Mesodermal cell (in vitro differentiated cells): ENCODE measurements at regions not wholly inside any gene's neighbourhood (a gene's known extent, or its start where the extent isn't known, plus 50 kb on each side); places are given as distances from the start of the nearest gene placed in this dataset.

ENCODE experiments used
- H3K27ac ChIP-seq: 2 replicates; pipeline ENCODE4 v1.7.0; 2013; ENCODE audit warnings: mild to moderate bottlenecking, low read depth, low read length, moderate library complexity; ENCODE audit not compliant: severe bottlenecking
- H3K36me3 ChIP-seq: 2 replicates; pipeline ENCODE4 v1.7.1; 2013; ENCODE audit warnings: mild to moderate bottlenecking, low read length, moderate library complexity; ENCODE audit not compliant: control insufficient read depth, insufficient read depth
- H3K4me1 ChIP-seq: one replicate; pipeline ENCODE4 v1.7.1; 2013; ENCODE audit warnings: mild to moderate bottlenecking, low read length; ENCODE audit not compliant: insufficient read depth, control insufficient read depth, poor library complexity, severe bottlenecking
- H3K4me3 ChIP-seq: 2 replicates; pipeline ENCODE4 v1.7.0; 2013; ENCODE audit warnings: low read length, control low read depth, mild to moderate bottlenecking; ENCODE audit not compliant: insufficient read depth, poor library complexity, severe bottlenecking; ENCODE audit errors: extremely low read depth
- H3K9me3 ChIP-seq: 2 replicates; pipeline ENCODE4 v1.7.1; 2013; ENCODE audit warnings: mild to moderate bottlenecking, low read length, moderate library complexity; ENCODE audit not compliant: control insufficient read depth
- WGBS, 2 experiments: methylation state at CpG; one replicate each; pipeline ENCODE4 v1.1.5; 2013; ENCODE audit warnings: missing lambda C conversion rate in 2 of 2; ENCODE audit not compliant: insufficient coverage in 2 of 2; 5-methylcytosine and 5-hydroxymethylcytosine counted together

DNA sequence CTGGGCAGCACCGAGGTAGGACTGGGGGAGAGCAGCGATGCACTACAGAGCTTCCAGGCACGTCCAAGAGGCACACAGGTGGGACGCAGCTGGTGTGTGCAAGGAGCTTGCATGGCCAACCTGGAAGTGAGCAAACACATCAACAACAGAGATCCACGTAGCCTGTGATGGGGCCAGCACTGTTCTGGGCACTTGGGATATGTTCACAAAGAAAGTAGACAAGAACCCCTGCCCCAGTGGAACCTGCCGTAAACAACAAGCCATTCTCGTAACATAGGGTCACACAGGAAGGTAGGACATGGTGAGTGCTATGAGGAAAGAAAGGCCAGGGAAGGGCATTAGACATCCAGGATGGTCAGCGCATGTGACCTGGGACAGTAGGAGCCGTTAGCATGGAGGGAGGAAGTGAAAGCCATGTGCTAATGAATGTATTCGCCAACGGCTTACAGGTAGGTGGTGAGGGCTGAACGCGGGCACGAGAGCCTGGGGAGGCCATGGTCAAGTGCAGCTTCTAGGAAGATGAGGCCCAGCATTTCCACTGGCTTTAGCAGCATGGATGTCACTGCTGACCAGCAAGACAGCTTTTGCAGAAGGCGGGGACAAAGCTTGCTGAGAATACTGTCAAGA lies 105.5 kb downstream of the TEX26 start:
- Histone ChIP-seq H3K9me3 (no peaks in the 10 kb centered on the region), H3K36me3 (no peaks in the 10 kb centered on the region), H3K4me1 (no peaks in the 10 kb centered on the region), H3K4me3 (no peak overlapping the region), H3K27ac (no peak overlapping the region)
- WGBS, 2 experiments = 91 to 97% methylated on average over 15 of the region's 15 CpGs

DNA sequence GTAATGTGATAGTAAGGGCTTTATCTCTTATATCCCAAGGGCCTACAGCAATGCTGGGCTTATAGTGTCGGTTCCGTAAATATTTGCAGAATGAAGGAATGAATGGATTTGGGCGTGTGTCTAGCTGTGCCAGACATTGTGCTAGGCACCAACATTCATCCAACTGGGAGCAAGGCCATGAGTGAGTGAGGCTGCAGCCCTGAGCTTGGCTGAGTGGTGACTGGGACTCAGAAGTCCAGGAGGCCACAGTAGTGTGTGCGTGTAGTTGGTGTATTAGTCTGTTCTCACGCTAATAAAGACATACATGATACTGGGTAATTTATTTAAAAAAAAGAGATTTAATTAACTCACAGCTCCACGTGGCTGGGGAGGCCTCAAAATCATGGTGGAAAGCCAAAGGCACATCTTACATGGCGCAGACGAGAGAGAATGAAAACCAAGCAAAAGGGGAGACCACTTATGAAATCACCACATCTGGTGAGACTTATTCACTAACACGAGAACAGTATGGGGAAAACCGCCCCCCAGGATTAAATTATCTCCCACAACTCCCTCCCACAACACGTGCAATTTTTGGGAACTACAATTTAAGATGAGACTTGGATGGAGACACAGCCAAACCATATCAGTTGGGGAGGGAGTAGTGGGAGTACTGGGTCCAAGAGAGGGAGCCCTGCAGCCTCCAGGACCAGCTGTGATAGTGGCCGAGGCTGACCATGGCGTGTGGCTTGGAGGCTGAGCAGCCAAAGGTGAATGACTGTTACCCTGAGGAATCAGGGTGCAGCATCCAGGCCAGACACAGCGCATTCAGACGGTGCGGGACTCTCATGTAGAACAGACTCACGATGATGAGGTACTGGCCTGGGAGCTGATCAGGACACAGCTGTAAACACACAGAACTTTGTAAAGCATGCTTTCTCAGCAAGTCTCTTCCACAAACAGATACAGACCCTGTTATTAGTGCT lies 104.6 kb downstream of the TEX26 start:
- H3K9me3 ChIP-seq = no peaks in the 10 kb centered on the region
- H3K4me3 ChIP-seq = no peak overlapping the region
- H3K4me1 ChIP-seq = no peaks in the 10 kb centered on the region
- H3K27ac ChIP-seq = no peak overlapping the region
- H3K36me3 ChIP-seq = no peaks in the 10 kb centered on the region
- 86 to 89% methylated on average over 10 to 12 of the region's 17 CpGs for WGBS, 2 experiments

DNA sequence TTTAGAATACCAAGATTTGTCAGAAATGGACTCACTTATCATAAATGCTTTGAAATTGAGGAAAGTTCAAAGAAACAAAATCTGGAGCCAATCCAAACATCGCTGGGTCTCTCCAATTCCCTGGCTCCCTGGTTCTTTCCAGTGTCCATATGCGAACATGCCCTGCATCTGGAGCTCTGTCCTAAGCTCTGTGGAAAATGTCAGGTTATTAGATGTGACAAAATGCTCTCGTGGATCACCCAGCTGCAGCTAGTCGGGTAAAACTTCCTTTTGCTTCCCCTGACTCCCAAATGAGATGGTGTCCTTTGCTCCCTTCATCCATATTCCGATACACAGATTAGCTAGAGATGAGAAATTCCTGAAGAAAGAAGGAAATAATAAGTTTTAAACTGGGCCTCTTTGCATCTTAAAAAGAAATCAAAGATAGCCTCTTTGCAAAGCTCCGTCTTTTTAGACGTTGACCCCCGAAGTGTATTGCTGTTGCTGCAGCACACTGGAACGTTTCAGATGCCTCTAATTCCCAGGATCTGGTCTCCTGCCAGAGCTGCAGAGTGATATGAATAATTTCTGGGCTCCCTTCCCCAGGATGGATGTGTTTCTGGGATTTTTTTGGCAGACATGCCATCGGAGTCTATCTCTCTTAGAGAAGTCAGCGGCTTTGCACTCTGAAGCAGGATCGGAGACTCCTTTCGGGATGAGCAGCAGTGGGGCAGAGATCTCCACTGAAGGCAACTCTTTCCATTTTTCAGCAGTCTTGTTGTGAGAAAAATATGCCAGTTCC lies 102.9 kb downstream of the TEX26 start:
- Histone ChIP-seq H3K36me3 (no peaks in the 10 kb centered on the region), H3K27ac (no peak overlapping the region), H3K4me3 (no peak overlapping the region), H3K9me3 (no peaks in the 10 kb centered on the region), H3K4me1 (peaks cover 3% of the 10 kb centered on the region)
- WGBS, 2 experiments = 88 to 90% methylated on average over 7 to 11 of the region's 13 CpGs

DNA sequence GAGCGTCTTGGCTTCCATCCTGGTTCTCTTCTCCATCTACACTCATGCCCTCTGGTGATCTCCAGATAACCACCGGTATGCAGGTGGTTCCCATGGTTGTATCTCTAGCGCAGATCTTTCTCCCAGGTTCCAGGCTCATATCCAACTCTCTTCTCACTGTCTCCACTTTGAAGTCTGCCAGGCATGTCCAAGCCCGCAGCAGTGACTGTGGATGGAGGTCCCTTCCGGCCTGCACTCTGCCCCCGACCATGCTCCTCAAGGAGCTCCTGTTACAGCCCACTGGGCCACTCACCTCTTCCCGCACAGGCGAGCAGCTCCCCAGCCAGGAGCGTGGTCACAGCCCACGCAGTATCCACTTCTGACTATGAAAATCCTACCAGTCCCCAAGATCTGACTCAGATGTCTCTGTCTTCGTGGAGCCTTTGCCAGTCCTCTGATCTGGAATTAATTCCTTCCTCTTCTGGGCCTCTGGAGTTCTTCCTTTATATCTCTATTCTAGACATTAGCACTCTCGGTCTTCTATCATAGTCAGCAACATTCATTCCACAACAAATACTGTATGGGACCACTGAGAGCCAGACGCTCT lies 100.2 kb downstream of the TEX26 start:
- 92 to 98% methylated on average over 8 to 12 of the region's 13 CpGs for WGBS, 2 experiments
- H3K9me3 ChIP-seq = no peaks in the 10 kb centered on the region
- no peak overlapping the region for H3K4me3 ChIP-seq
- H3K36me3 ChIP-seq = no peaks in the 10 kb centered on the region
- no peak overlapping the region for H3K27ac ChIP-seq
- H3K4me1 ChIP-seq = peaks cover 3% of the 10 kb centered on the region

DNA sequence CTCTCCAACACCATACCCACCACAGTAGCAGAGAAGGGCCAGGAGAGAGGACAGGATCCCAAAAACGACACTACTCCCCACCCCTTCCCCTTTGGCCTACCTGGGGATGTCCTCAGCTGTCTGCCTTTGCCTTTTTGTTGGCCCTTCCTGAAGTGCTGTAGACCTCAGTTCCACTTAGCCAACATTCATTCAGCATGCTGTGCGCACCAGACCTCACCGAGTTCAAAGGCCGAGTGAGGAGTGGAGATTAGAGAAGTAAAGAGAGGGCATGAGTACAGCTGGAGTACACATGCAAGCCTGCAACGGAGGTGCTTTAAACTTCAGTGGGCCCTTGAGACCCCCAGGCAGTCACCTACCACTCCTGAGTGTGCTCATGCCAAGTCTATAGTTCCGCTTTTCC lies 99.0 kb downstream of the TEX26 start:
- H3K4me1 ChIP-seq = peaks cover 3% of the 10 kb centered on the region
- H3K36me3 ChIP-seq = no peaks in the 10 kb centered on the region
- 92 to 100% methylated on average over 2 of the region's 6 CpGs for WGBS, 2 experiments
- no peak overlapping the region for H3K27ac ChIP-seq
- no peaks in the 10 kb centered on the region for H3K9me3 ChIP-seq
- H3K4me3 ChIP-seq = no peak overlapping the region

DNA sequence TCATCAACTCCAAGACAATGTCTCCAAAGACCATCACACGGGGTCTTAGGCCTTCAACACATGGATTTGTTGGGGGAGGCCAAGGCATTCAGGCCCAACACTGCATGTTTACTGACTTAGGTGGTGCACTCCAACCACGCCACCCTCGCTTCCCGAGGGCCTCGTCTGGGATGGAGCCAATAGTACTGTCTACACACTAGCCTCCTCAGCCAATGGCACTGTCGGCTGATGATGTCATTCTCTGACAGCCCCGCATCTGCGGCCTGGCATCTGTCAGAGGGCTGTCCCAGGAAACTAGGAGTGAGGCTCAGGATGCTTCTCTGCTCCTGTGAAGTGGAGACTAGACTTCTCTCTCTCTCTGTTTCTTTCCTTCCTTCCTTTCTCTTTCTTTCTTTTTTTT lies 96.6 kb downstream of the TEX26 start:
- Histone ChIP-seq H3K9me3 (no peaks in the 10 kb centered on the region), H3K4me3 (no peak overlapping the region), H3K36me3 (no peaks in the 10 kb centered on the region), H3K4me1 (peaks cover 3% of the 10 kb centered on the region), H3K27ac (no peak overlapping the region)
- 78 to 84% methylated on average over 5 to 8 of the region's 8 CpGs for WGBS, 2 experiments

DNA sequence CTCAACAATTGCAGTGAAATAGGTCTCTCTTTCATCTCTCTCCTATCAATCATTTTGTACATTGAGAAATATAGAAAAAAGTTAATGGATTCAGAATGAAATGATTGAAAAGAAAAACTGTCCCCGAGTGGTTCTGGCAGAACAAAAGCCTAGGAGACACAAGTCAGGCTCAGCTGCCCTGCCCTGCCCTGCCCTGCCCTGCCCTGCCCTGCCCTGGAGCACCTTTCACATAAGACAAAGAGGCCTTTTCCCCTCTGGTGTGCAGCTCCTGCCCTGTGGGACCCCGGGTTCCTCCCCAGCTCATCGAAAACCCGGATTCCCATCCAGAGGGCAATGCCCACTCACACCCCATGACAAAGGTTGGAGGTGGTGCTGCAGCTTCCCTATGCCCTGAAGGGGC lies 94.7 kb downstream of the TEX26 start:
- H3K4me3 ChIP-seq = no peak overlapping the region
- 73 to 83% methylated on average over 2 to 3 of the region's 4 CpGs for WGBS, 2 experiments

More for the DNA sequence above, 94.7 kb downstream of the TEX26 start:
- Histone ChIP-seq H3K9me3 (no peaks in the 10 kb centered on the region), H3K36me3 (no peaks in the 10 kb centered on the region), H3K27ac (no peak overlapping the region), H3K4me1 (peaks cover 3% of the 10 kb centered on the region)
